ENCODE measurements at regions not wholly inside any gene's neighbourhood (a gene's known extent, or its start where the extent isn't known, plus 50 kb on each side); places are given as distances from the start of the nearest gene placed in this dataset.

- H3K27ac ChIP-seq = no peak overlapping the region
- no peak for DNase-seq
- H3K27me3 ChIP-seq = no peaks in the 10 kb centered on the region
- H3K36me3 ChIP-seq = no peaks in the 10 kb centered on the region
- no peaks in the 10 kb centered on the region for H3K4me1 ChIP-seq
- peaks cover 0 to 8% (median 0%) of the 10 kb centered on the region in 3 donors for H3K9me3 ChIP-seq
- intact Hi-C loops (cut with DNase I; ENCODE audit: low total_unique reads) = no loop called here
- no peak for TF ChIP-seq CTCF (IDR thresholded peaks at IDR 0.05)
- H3K4me3 ChIP-seq = no peak overlapping the region
These were observed 1511.1 kb downstream of the TECRL start for GRCh38 chr4:62898115-62898514.

GRCh38 chr4:62896721-62897120 is 1512.5 kb downstream of the TECRL start:
- intact Hi-C loops (cut with DNase I; ENCODE audit: low total_unique reads) = no loop called here
- Histone ChIP-seq H3K36me3 (no peaks in the 10 kb centered on the region), H3K9me3 (peaks cover 0 to 8% (median 0%) of the 10 kb centered on the region in 3 donors), H3K27me3 (no peaks in the 10 kb centered on the region), H3K4me1 (no peaks in the 10 kb centered on the region), H3K4me3 (no peak overlapping the region), H3K27ac (no peak overlapping the region)
- DNase-seq = no peak
- TF ChIP-seq CTCF (IDR thresholded peaks at IDR 0.05) = no peak

- intact Hi-C loops (cut with DNase I; ENCODE audit: low total_unique reads) = no loop called here
- Histone ChIP-seq H3K36me3 (no peaks in the 10 kb centered on the region), H3K4me3 (no peak overlapping the region), H3K9me3 (no peaks in the 10 kb centered on the region), H3K4me1 (no peaks in the 10 kb centered on the region), H3K27me3 (no peaks in the 10 kb centered on the region), H3K27ac (no peak overlapping the region)
- TF ChIP-seq CTCF (IDR thresholded peaks at IDR 0.05) = no peak
- DNase-seq = no peak
These were observed 1527.3 kb downstream of the TECRL start for GRCh38 chr4:62881901-62882300.

- TF ChIP-seq CTCF (IDR thresholded peaks at IDR 0.05) = no peak
- Histone ChIP-seq H3K4me1 (no peaks in the 10 kb centered on the region), H3K36me3 (no peaks in the 10 kb centered on the region), H3K4me3 (no peak overlapping the region), H3K9me3 (no peaks in the 10 kb centered on the region), H3K27ac (no peak overlapping the region), H3K27me3 (no peaks in the 10 kb centered on the region)
- intact Hi-C loops (cut with DNase I; ENCODE audit: low total_unique reads) = no loop called here
- DNase-seq = no peak
These were observed 1528.0 kb downstream of the TECRL start for GRCh38 chr4:62881210-62881609.

- no peak overlapping the region for H3K4me3 ChIP-seq
- no peaks in the 10 kb centered on the region for H3K36me3 ChIP-seq
- intact Hi-C loops (cut with DNase I; ENCODE audit: low total_unique reads) = no loop called here
- TF ChIP-seq CTCF (IDR thresholded peaks at IDR 0.05) = no peak
- no peak overlapping the region for H3K27ac ChIP-seq
- no peak for DNase-seq
- no peaks in the 10 kb centered on the region for H3K9me3 ChIP-seq
- no peaks in the 10 kb centered on the region for H3K4me1 ChIP-seq
- H3K27me3 ChIP-seq = no peaks in the 10 kb centered on the region
These were observed 1536.4 kb downstream of the TECRL start for GRCh38 chr4:62872856-62873255.

- TF ChIP-seq CTCF (IDR thresholded peaks at IDR 0.05) = no peak
- Histone ChIP-seq H3K4me1 (no peaks in the 10 kb centered on the region), H3K4me3 (no peak overlapping the region), H3K27ac (no peak overlapping the region), H3K36me3 (no peaks in the 10 kb centered on the region), H3K9me3 (no peaks in the 10 kb centered on the region), H3K27me3 (no peaks in the 10 kb centered on the region)
- intact Hi-C loops (cut with DNase I; ENCODE audit: low total_unique reads) = no loop called here
- DNase-seq = no peak
These were observed 1538.2 kb downstream of the TECRL start for GRCh38 chr4:62871078-62871477.

All from tibial artery (tissue), 4 donors.